ENCODE measurements at regions not wholly inside any gene's neighbourhood (a gene's known extent, or its start where the extent isn't known, plus 50 kb on each side); places are given as distances from the start of the nearest gene placed in this dataset.

DNA sequence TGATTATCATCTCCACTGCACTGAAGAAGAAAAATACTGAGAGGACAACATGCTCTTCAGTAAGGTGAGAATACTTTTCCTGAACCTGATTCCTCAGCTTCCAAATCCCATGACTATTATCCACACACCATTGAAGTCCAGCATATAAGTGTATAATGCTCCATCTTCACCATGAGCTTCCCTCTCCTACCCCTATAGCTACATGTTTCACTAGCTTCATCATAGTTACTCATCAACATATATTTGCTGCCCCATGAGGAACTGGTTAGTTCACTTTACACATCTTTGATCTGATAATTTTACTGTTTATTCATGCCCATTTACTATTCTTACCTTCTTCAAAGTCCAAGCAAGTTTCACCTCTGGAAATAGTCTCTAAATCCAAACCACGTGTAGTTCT lies 908.5 kb upstream of the SEMA6D start:
- no peaks in the 10 kb centered on the region for H3K79me2 ChIP-seq (ENCODE audit: insufficient read depth, low read length)
- H3F3A ChIP-seq (ENCODE audit: insufficient read depth, low read length): no peaks in the 10 kb centered on the region
- H3K4me2 ChIP-seq (ENCODE audit: low read length): no peak overlapping the region
- no peaks in the 10 kb centered on the region for H4K20me1 ChIP-seq (ENCODE audit: insufficient read depth, low read length)
- no peak overlapping the region for H2AFZ ChIP-seq (ENCODE audit: low read length)
- TF ChIP-seq CTCF (IDR thresholded peaks at IDR 0.05; ENCODE audit: low read length) (no peak), EZH2 (IDR thresholded peaks at IDR 0.05; ENCODE audit: borderline replicate concordance, low read length) (no peak)
- no peak overlapping the region for H3K9ac ChIP-seq (ENCODE audit: low read length)
- no peaks in the 10 kb centered on the region for H3K9me2 ChIP-seq (ENCODE audit: low read depth, low read length)
- no peak overlapping the region for H3K4me3 ChIP-seq (ENCODE audit: low read depth, low read length, poor library complexity, severe bottlenecking)
- H3K36me3 ChIP-seq (ENCODE audit: insufficient read depth, low read length): no peaks in the 10 kb centered on the region
- no peak overlapping the region for H3K27ac ChIP-seq (ENCODE audit: low read depth, low read length, poor library complexity, severe bottlenecking)
- no peaks in the 10 kb centered on the region for H3K27me3 ChIP-seq (ENCODE audit: insufficient read depth, low read length)
- no peaks in the 10 kb centered on the region for H3K4me1 ChIP-seq (ENCODE audit: insufficient read depth, low read length, severe bottlenecking)
- H3K9me3 ChIP-seq (ENCODE audit: low read length): no peaks in the 10 kb centered on the region

DNA sequence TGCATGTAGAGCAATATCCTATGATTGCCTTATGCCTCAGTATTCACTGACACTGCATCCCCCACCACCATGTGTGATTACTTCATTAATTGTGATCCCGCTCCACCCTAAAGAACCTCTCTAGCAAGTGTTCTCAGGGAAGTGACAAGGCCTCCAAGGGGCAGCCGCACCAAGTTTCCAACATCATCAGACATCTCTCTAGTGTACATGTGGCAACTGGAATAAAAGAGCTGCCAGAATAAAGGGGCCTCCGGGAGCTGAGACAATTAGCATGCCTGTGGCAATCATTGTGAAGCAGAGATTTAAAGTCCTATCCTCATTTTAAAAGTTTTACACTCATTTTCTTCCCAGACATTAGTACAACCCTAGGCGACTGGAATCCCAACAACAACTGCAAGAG lies 902.1 kb upstream of the SEMA6D start:
- Histone ChIP-seq H3K9me2 (ENCODE audit: low read depth, low read length) (no peaks in the 10 kb centered on the region), H3K27me3 (ENCODE audit: insufficient read depth, low read length) (no peaks in the 10 kb centered on the region), H3K4me3 (ENCODE audit: low read depth, low read length, poor library complexity, severe bottlenecking) (no peak overlapping the region), H3K4me1 (ENCODE audit: insufficient read depth, low read length, severe bottlenecking) (no peaks in the 10 kb centered on the region), H3K27ac (ENCODE audit: low read depth, low read length, poor library complexity, severe bottlenecking) (no peak overlapping the region), H3F3A (ENCODE audit: insufficient read depth, low read length) (no peaks in the 10 kb centered on the region), H2AFZ (ENCODE audit: low read length) (no peak overlapping the region), H3K79me2 (ENCODE audit: insufficient read depth, low read length) (no peaks in the 10 kb centered on the region), H3K4me2 (ENCODE audit: low read length) (no peak overlapping the region), H4K20me1 (ENCODE audit: insufficient read depth, low read length) (no peaks in the 10 kb centered on the region), H3K9me3 (ENCODE audit: low read length) (no peaks in the 10 kb centered on the region), H3K36me3 (ENCODE audit: insufficient read depth, low read length) (no peaks in the 10 kb centered on the region), H3K9ac (ENCODE audit: low read length) (no peak overlapping the region)
- TF ChIP-seq EZH2 (IDR thresholded peaks at IDR 0.05; ENCODE audit: borderline replicate concordance, low read length) (no peak), CTCF (IDR thresholded peaks at IDR 0.05; ENCODE audit: low read length) (no peak)

- no peaks in the 10 kb centered on the region for H3K4me1 ChIP-seq (ENCODE audit: insufficient read depth, low read length, severe bottlenecking)
- no peak overlapping the region for H2AFZ ChIP-seq (ENCODE audit: low read length)
- no peak overlapping the region for H3K4me2 ChIP-seq (ENCODE audit: low read length)
- H3K9me2 ChIP-seq (ENCODE audit: low read depth, low read length): no peaks in the 10 kb centered on the region
- TF ChIP-seq CTCF (IDR thresholded peaks at IDR 0.05; ENCODE audit: low read length): no peak
- no peak for TF ChIP-seq EZH2 (IDR thresholded peaks at IDR 0.05; ENCODE audit: borderline replicate concordance, low read length)
- H3F3A ChIP-seq (ENCODE audit: insufficient read depth, low read length): no peaks in the 10 kb centered on the region
- H3K36me3 ChIP-seq (ENCODE audit: insufficient read depth, low read length): no peaks in the 10 kb centered on the region
- H3K79me2 ChIP-seq (ENCODE audit: insufficient read depth, low read length): no peaks in the 10 kb centered on the region
- no peaks in the 10 kb centered on the region for H4K20me1 ChIP-seq (ENCODE audit: insufficient read depth, low read length)
- H3K9ac ChIP-seq (ENCODE audit: low read length): no peak overlapping the region
- no peak overlapping the region for H3K4me3 ChIP-seq (ENCODE audit: low read depth, low read length, poor library complexity, severe bottlenecking)
- no peaks in the 10 kb centered on the region for H3K27me3 ChIP-seq (ENCODE audit: insufficient read depth, low read length)
- H3K9me3 ChIP-seq (ENCODE audit: low read length): no peaks in the 10 kb centered on the region
- H3K27ac ChIP-seq (ENCODE audit: low read depth, low read length, poor library complexity, severe bottlenecking): no peak overlapping the region
Observed at GRCh38 chr15:46815765-46816164, 901.5 kb upstream of the SEMA6D start.
